ENCODE measurements at regions not wholly inside any gene's neighbourhood (a gene's known extent, or its start where the extent isn't known, plus 50 kb on each side); places are given as distances from the start of the nearest gene placed in this dataset.

GRCh38 chr16:56013962-56014552 is 138.9 kb upstream of the CES5A start:
- TF ChIP-seq CTCF (IDR thresholded peaks at IDR 0.05) (no peak), POLR2A (IDR thresholded peaks at IDR 0.05) (no peak)
